HG03558 (cell line): ENCODE measurements at regions not wholly inside any gene's neighbourhood (a gene's known extent, or its start where the extent isn't known, plus 50 kb on each side); places are given as distances from the start of the nearest gene placed in this dataset.

Experiments
- ATAC-seq: cut with Tn5 transposase; IDR thresholded peaks from one replicate; pipeline ENCODE4 v1.9.1; 2021; ENCODE audit warnings: moderate number of reproducible peaks; ENCODE audit not compliant: unreplicated experiment; ENCODE audit errors: extremely low read depth

DNA sequence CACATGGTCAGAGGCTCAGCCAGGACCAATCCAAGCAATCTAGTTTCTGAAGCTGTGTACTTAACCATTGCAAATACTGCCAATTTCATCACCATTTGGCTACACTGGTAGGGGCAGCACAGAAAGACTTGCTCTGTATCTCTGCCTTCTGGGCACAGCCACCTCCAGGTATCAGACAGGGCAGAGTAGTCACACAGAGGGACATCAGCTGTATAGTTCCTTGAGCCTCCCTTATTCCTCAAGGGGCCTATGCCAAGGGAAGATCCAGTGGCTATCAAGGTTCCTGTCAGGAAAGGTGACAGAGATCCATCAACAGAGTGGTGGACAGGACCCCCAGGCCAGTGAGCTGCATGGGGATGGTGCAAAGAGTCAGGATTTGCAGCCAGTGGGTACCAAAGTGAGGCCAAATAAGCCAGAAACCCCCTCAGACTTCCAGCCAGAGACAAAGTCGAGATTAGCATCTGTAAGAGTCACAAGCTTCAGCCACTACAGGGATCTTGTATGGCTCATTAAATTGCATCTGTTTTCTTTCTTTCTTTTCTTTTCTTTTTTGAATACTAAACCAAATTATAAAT, 381.6 kb upstream of the CPEB2 start:
- ATAC-seq, result no peak

DNA sequence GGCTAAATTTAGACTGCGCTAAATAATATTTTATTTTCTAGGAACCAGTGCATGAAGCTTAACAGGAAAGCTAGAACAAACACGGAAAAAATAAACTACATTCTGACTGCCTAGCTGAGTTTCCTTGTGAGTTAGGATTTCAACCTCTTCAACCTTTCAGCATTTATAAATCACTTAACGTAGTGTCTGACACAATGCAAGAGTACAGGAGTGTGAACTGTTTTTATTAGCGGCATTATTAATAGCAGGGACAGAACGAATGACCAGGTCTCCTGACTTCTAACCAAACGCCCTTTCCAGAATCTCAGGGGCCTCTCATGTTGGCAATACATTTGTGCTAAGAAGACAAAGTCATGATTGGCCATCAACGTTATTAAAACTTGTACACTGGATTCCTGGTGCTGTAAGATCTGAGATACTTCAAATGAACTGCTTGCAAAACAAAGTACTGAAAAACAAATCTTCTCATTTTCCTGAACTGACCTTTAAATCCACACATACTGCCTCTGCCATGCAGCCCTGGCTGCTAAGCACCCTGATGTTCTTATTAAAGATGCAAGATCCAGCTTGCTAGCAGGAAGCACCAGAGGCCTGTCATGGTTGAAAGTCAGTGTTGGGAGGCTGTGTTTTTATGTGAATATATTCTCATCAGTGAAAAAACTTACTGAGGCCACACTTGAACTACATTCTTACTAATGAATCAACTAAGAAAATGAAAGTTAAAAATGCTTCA, 380.4 kb upstream of the CPEB2 start:
- ATAC-seq, result no peak

DNA sequence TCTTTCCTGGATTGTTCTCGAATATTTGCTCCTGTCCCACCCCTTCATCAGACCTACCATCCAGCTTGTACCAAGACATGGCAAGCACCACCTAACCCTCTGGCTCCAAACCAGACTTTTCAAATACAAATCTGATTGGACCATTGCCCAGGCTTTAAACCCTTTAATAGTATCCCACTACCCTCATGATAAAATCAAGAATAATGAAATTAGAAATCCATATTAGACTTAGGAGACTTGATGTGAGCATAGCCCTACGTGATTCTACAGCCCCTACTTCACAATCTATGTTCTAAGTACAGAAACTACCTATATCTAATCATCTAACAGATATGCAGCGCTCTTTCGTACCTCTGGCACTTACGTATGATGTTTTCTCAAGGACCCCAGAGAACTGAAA, 375.2 kb upstream of the CPEB2 start:
- no peak for ATAC-seq

DNA sequence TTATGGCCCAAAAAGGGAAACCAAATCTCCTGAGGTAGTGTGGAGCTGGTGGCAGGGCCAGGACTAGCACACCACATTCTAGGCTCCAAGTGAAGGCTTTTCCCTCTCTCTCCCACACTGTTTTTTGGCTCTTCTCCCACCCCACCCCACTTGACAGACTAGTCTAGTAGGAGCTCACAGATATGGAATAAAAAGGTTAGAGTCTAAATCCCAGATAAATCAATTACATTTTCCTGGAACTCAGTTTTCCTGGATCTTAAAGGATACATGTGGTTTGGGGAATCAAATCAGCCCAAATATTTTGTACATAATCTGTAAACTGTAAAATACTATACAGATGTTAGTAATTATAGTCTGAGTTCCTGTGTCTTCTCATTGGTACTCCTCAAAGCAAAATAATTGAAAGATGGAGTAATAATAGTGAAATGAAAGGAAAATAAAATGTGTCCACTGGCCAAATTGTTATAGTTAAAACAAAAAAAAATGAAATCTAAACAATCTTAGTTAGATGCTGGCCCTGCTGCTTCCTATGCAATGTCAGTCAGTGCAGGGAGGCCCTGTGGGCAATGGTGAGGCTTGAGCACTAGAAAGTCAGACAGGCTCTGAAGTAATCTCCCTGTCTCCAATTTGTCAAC, 370.4 kb upstream of the CPEB2 start:
- ATAC-seq, result no peak

DNA sequence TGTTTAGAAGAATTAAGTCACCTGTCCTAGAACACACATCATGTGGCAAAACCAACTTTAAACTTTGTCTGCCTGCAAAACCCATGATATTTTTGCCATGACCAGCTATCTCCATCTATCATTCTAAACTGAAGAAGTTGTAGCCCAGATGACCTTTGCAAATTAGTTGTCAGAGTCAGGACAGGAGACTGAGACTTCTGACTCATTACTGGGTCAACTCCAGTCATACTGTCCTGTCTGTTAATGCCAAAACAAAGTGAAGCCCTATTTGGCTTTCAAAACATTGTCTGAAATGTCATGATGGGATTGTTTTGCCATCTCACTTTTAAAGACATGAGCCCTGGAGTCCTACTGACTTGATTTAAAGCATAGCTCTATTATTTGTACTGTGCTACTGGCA, 365.7 kb upstream of the CPEB2 start:
- ATAC-seq, result no peak

DNA sequence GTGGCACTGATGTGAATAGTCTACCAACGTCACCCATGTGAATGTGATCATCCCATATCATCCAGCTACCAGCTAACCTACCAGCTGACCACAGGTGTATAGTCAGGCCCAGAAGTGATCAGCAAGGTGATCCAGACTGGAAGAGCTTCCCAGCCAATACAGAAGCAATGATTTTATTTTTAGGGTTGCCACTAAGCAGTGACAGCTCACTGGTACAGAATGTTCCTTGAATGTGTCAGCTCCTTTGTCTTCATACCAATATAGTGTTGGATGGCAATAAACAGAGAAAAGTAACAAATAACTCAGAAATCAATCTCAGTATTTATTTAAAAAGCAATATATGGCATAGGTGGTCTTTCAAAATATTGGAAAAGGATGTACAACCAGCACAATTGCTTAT, 361.8 kb upstream of the CPEB2 start:
- ATAC-seq, result no peak

DNA sequence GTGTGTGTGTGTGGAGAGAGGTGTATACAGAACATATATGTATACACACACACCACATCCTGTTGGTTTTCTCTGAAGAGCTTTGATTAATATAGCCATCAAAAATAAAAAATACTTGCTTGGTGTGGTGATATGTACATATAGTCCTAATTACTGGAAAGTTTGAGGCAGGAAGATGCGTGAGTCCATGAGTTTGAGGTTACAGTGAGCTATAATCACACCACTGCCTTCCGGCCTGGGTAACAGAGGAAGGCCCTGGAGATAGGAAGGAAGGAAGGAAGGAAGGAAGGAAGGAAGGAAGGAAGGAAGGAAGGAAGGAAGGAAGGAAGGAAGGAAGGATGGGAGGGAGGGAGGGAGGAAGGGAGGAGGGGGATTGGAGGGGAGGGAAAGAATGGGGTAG, 360.4 kb upstream of the CPEB2 start:
- ATAC-seq, result no peak

DNA sequence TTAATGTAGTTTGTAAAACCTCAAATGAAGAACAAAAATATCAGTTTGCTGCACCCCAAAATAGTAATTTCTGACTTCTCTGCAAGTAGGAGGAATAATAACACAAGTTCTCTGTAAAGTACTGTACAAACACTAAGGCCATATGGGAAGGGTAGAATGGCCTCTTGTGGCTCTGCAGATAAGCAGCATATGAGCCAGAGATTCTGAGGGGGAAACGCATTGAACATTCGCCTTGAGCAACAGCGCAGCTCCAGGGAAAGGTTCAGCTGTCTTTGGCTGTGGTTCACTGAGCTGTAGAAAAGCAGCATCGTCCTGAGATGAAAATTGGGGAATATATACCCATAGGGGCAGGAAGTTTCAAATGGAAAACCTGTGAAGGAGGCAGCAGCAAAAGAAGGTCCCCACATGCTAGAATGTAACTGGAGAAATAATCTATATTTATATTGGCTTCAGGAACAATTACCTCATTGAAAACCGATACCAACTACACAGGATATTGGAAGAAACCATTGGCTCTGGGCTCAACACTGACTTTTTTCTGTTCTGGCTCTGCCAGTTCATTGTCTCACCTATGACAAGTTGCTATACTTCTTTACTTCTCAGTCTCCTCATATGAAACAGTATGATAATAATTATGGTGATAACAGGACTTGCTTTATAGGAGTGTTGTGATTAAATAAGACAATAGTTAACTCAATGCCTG, 357.6 kb upstream of the CPEB2 start:
- ATAC-seq, result no peak

DNA sequence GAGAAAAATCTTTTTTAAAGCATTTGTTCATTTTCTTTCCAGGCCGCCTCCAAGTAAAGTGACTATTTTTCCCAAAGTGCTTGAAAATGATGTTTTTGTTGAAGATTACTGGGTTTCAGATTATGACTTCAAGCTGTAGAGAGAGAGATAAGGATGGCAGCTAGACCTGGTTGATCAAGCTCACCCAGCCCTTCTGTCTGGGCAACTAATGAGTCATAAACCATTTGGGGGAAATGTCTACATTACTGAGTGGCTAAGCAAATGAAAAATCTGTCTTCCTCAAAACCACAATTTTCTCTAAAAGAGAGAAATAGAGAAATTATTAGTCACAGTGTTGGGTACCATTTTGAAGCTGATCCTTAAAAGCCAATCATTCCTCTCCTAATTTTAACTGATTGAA, 355.4 kb upstream of the CPEB2 start:
- ATAC-seq, result no peak

DNA sequence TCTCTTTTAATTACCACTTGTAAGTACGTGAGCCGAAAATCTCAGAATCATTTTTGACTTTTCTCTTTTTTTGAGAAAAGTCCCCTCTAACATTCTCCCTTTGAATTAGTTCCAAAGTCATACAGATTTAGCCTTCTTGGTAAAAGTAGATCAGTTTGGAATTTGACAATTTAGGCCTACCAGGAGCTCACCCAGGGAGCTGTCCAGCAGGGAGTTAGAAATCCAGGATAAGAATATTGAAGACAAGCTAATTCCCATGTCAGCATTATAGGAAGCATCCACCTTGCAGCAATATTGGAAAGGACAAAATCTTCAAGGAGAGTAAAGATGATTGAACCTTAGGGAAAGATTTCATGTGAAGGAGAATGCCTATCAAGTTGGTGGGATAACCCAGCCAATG, 352.2 kb upstream of the CPEB2 start:
- ATAC-seq, result no peak

DNA sequence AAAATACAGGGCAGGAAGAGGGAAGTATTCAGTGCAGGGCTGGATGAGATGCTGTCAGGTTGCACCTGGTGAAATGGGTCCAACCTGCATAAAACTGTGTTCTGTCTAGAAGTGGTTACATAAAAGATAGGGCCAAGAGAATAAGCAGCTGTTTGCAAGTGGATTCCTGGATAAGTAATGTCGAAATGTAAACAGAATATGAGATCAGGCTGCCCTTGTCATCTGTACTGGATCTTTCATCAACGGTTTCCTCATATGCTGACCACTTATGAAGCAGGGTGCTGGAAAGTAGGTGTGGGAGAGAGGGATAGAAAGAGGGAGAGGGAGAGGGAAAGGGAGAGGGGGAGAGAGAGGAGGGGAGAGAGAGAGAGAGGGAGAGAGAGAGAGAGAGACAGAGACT, 349.8 kb upstream of the CPEB2 start:
- ATAC-seq, result no peak

DNA sequence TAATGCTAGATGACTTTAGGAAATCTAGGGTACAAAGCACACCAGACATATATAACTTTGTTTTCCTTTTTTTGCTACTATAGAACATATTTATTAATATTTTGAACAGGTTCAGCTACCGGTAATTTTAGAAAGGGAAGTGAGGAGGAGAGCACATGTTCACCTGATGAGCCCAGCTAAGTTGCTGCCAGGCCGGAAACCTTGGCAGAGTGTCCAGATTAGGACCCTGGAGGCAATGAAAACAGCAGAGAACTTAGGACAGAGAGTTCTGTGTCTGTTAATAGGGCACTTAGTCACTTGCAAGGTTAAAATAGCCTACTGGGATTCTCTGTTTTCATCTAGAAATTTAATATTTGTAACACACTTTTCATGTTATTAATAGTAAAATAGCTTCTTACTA, 348.9 kb upstream of the CPEB2 start:
- no peak for ATAC-seq

DNA sequence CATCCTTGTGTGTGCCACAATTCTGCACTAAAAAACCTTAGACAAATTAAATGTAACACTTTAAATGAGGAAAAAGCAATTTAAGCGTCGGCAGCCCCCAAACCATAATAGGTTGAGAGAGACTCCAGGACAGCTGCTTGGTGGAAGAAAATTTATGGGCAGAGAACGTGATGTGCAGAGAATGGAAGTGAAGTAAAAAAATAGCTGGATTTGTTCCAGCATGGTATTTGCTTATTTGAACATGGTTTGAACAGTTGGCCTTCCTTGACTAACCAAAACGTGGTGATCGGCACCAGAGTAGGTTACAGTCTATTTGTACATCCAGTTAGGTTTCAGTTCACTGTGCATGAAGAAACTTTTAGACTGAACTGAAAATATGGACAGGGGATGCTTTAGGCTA, 343.0 kb upstream of the CPEB2 start:
- no peak for ATAC-seq

DNA sequence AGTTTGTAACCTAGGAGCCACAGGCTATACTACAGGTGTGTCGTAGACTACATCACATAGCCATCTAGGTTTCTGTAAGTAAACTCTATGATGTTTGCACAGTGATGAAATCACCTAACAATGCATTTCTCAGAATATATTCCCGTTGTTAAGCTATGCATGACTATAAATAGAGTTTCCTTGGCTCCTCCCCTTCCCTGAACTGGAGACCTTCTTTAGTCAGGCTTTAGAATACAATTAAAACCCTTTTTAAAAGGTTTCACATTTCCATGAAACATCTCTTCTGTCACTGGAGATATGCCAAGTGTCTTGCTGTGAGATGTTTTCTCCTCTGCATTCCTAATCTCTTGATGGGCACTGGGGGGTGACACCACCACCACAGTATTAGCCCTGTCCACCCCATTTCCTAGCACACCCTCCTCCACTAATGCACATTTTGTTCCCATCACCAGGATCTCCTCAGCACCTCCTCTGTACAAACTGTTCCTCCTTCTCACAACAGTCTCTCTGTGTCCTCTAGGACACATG, 334.6 kb upstream of the CPEB2 start:
- no peak for ATAC-seq

DNA sequence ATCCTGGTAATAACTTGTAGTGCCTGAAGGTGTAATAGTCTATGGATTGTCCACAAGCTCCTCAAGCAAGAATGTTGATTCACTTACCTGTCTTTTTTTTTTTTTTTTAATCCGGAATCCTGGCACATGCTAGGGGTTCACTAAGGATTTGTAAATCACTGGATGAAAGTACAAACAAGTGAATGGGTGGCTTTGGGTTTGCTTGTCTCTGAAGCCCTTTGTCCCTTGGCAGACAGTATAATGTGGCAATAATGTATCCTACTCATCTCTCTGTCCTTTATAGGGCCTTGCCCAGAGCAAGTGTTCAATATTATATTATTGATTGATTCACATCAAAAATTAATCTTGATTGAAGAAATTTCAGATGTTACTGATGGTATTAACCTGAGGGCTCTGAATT, 334.0 kb upstream of the CPEB2 start:
- no peak for ATAC-seq

DNA sequence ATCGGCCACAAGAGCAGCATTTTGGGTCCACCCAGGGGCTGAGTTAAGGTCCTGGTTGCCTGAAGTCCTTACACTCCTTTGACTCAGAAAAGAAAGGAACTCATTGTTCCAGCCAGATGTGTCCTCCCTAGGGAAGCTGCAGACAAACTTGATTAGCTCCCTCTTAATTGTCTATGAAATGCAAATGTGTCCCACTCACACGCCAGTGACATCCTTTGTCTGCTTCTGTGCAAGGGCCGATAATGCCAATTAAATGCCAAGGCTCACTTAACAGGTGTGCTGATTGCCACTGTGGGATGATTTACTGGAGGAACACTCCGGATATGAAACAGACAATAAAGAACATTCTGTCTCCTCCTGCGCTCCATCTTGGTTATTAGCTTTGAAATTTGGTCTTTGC, 332.9 kb upstream of the CPEB2 start:
- ATAC-seq, result no peak

DNA sequence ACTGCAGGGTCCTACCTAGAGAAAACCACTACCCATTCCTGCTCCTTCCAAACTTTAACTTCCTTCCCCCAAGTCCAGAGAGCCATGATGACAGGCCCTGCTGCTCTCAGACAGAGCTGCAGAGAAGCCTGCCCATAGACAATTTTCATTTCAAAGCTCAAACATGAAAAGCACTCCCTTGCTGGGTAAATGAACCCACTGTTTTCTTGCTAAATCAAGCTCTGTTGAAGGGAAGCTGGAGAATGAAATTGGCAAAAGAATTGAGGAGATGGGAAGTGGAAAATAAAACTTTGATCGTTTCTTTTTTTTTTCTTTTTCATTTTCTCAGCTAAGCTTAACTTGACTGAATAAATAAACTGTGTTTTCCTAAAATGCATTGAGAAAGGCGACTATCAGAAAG, 331.1 kb upstream of the CPEB2 start:
- no peak for ATAC-seq

DNA sequence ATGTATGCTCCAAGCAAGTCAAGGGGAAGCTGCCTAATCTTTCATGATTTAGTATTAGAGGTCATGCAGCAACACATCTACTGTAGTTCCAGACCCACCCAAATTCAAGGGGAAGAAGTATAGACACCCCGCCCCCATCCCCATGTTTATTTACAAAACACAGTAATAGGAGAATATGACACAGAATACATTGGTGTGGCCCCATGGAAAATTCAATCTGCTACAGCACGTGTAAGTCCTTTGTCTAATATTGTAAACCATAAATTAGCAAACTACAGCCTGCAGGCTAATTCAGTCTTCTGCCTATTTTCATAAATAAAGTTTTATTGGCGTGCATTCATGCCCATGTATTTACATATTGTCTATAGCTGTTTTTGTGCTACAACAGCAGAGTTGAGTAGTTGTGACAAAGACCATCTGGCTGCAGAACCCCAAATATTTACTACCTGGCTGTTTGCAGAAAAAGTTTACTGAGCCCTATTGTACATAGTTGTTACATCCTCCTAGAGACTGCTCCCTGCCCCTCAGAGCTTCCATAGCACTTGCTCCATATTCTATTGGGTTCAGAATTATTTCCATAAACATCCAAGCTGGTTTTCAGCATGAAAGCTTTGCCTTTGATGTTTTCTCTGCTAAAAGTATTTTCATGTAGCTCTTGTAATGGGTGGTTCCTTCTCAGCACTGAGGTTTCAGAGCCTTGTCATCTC, 326.8 kb upstream of the CPEB2 start:
- no peak for ATAC-seq

DNA sequence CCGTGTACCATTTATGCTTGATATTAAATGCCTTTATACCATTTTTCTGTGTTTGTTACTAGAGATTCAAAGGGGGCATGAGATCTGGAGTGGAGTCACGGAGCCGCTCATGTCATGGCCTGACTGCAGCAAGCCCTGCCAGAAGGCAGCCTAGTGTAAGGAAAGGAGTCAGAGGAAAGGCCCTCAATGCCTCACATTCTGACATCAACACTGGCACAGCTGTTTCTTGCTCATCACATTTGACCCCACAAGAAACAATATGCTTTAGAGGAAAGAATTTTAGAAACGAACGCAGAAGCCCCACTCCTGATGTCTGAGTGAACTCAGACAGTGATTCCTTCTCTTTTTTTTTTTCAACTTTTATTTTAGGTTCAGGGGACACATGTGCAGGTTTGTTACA, 322.4 kb upstream of the CPEB2 start:
- ATAC-seq, result no peak

DNA sequence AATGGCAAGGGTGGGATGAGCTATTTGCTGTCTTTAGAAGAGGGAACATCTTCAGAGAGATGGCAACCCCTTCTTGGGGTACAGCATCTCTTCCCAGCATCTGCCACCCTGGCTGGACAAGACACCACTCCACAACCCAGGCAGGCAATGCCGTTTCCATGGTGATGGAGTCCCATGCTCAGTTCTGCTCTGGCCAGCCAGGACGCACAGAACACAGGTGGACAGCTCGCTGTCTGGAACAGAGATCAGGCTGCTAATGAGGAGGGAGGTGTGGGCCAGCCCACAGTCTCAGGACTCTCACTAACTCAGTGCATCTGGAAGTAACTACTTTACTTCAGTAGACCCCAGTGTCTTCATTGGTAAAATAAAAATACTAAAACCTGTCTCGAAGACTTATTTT, 321.0 kb upstream of the CPEB2 start:
- ATAC-seq, result no peak

DNA sequence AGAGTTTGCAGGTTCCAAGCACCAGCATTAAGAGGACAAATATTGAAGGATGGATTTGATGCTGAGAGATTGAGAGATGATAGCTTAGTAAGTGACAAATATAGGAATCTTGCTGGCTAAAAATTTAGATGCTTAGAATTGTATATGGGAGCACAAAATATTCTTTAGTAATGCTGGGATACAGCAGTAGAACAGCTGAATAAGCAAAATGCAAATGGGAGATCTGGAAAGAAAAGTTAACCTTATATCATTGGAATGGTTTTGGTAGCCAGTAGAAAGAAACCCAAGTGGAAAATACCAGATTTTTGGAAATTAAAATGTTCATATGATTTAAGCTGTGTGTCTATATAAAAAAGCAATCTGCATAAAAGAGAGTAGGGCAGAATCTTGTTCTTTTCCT, 308.6 kb upstream of the CPEB2 start:
- ATAC-seq, result no peak
